ENCODE measurements at regions not wholly inside any gene's neighbourhood (a gene's known extent, or its start where the extent isn't known, plus 50 kb on each side); places are given as distances from the start of the nearest gene placed in this dataset.

DNA sequence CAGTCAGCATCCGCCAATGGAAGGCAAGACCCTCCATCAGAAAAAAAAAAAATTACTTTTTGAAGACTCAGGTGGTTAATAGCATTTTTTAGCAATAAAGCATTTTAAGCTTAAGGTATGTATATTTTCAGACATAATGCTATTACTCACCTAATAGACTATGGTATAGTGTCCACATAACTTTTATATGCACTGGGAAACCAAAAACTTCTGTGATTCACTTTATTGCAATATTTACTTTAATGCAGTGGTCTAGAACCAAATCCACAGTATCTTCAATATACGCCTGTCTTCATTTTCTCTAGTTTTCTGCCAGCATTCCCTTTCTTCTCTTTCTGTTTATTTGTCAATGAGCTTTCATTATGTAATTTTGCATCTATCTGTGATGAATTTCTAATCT, 418.1 kb downstream of the SLITRK6 start:
- TF ChIP-seq ZFX (IDR thresholded peaks at IDR 0.05): no peak
- TF ChIP-seq, protein P1, sequence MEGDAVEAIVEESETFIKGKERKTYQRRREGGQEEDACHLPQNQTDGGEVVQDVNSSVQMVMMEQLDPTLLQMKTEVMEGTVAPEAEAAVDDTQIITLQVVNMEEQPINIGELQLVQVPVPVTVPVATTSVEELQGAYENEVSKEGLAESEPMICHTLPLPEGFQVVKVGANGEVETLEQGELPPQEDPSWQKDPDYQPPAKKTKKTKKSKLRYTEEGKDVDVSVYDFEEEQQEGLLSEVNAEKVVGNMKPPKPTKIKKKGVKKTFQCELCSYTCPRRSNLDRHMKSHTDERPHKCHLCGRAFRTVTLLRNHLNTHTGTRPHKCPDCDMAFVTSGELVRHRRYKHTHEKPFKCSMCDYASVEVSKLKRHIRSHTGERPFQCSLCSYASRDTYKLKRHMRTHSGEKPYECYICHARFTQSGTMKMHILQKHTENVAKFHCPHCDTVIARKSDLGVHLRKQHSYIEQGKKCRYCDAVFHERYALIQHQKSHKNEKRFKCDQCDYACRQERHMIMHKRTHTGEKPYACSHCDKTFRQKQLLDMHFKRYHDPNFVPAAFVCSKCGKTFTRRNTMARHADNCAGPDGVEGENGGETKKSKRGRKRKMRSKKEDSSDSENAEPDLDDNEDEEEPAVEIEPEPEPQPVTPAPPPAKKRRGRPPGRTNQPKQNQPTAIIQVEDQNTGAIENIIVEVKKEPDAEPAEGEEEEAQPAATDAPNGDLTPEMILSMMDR (conservative IDR thresholded peaks at IDR 0.05): no peak
- H3K27ac ChIP-seq: no peak overlapping the region

DNA sequence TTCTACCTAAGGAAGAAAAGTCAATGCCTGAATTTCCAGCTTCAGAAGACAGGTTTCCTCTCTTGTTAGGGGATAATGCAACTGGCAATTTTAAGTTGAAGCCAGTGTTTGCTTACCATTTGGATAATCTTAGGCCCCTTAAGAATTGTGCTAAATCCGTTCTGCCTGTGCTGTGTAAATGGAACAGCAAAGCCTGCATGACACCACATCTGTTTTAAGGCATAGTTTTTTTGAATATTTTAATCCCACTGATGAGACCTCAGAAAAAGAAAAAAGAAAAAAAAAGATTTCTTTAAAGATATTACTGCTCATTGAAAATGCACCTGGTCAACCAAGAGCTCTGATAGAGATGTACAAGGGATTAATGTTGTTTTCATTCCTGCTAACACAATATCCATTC, 419.2 kb downstream of the SLITRK6 start:
- no peak overlapping the region for H3K27ac ChIP-seq
- TF ChIP-seq, protein P1 (conservative IDR thresholded peaks at IDR 0.05): no peak
- no peak for TF ChIP-seq ZFX (IDR thresholded peaks at IDR 0.05)

DNA sequence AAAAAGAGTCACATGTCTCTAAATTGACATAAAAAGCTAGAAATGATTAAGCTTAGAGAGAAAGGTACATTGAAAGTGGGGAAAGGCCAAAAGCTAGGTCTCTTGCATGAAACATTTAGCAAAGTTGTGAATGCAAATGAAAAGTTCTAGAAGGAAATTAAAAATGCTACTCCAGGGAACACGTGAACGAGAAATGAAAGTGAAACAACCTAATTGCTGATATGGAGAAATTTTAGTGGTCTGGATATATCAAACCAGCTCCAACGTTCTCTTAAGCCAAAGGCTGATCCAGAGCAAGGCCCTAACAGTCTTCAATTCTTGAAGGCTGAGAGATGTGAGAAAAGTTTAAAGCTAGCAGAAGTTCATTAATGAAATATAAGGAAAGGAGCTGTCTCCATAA, 419.8 kb downstream of the SLITRK6 start:
- TF ChIP-seq, protein P1 (conservative IDR thresholded peaks at IDR 0.05): no peak
- no peak for TF ChIP-seq ZFX (IDR thresholded peaks at IDR 0.05)
- no peak overlapping the region for H3K27ac ChIP-seq

DNA sequence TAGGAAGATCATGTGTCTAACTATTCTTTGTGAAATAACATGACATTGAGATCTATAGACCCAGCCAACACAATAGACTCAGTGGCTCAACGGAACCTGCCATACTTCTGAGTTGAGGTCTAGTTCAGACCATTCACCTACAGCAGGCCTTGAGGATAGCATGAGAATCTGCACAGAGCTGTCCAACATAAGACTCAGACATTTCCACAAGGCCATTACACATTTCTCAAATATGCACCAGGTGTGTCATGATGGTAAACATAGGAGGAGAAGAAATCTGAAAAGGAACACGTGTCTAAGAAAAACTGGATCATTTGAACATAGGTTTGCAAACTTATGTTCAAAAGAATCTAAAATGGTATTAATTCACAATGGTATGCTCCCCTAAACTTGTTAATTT, 421.4 kb downstream of the SLITRK6 start:
- no peak overlapping the region for H3K27ac ChIP-seq
- TF ChIP-seq ZFX (IDR thresholded peaks at IDR 0.05): no peak
- TF ChIP-seq, protein P1 (conservative IDR thresholded peaks at IDR 0.05): no peak

DNA sequence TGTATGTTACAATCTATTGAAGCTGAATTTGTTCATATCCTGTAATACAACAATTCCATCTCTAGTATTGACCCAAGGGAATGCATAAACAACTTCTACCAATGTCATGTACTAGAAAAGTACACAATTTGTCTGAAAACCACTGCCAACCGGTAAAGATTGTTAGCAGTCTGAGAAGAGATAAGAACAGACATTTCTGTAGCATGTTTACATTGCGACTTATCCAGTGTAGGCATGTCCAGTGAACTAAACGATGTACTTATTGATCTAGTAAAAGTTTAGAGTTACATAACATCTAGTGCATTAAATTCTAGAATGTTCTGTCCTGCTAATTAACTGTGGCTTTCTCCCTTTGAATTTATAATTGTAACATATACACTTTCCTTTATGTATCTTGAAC, 425.9 kb downstream of the SLITRK6 start:
- no peak for TF ChIP-seq ZFX (IDR thresholded peaks at IDR 0.05)
- TF ChIP-seq, protein P1 (conservative IDR thresholded peaks at IDR 0.05): no peak
- H3K27ac ChIP-seq: no peak overlapping the region

DNA sequence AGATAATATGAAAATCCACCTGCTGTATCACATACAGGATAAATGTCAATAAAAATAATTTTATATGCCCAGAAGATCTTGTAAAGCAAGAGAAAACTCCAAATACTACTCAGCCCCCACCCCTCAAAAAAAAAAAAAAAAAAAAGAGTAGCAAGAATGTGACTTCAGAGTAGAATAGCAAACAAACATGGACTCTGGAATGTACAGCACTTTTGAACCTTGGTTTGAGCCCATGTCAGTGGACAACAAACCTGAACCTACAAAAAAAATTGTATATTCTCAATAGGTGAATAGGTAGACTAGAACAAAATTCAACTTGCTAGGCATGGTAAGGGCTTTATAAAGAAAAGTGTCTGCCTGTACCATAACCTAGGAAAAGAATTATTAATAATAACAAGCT, 428.0 kb downstream of the SLITRK6 start:
- TF ChIP-seq, protein P1 (conservative IDR thresholded peaks at IDR 0.05): no peak
- no peak for TF ChIP-seq ZFX (IDR thresholded peaks at IDR 0.05)
- H3K27ac ChIP-seq: no peak overlapping the region

DNA sequence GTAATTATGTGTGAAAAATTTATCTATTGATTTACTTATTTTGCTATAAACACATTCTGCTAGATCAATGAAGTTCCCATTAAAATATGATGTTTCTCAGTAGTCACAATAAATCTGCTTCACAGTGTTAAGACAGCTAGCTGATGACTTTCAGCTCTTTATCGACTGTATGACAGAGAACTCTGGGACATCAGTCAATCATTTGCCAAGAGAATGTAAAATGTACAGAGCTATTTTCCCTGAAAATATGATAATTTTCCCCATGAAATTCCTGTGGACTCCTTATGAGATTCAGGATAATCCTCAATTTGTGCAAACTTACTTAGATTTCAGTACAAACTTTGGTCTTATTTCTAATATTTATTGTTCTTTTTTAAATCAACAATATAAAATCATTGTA, 430.5 kb downstream of the SLITRK6 start:
- TF ChIP-seq ZFX (IDR thresholded peaks at IDR 0.05): no peak
- TF ChIP-seq, protein P1 (conservative IDR thresholded peaks at IDR 0.05): no peak
- H3K27ac ChIP-seq: no peak overlapping the region
